Transverse colon (tissue), 4 donors: ENCODE measurements at regions not wholly inside any gene's neighbourhood (a gene's known extent, or its start where the extent isn't known, plus 50 kb on each side); places are given as distances from the start of the nearest gene placed in this dataset.

Experiments used
- POLR2A ChIP-seq: fragments of 450-650 bp; IDR thresholded peaks from one replicate; pipeline ENCODE4 v1.6.1; 2016; ENCODE audit warnings: antibody characterized with exemption, mild to moderate bottlenecking, moderate library complexity
- POLR2AphosphoS5 ChIP-seq, 3 donors: sonication (generic); formaldehyde crosslinking; IDR thresholded peaks; one replicate each; pipeline ENCODE4 v1.6.1; 2016; ENCODE audit warnings: antibody characterized with exemption in 3 of 3
- TF ChIP-seq, protein P1 (sequence below), 5 experiments: fragments of 200-600 bp in 3 of 5; fragments of 450-650 bp in 2 of 5; sonication (generic) in 3 of 5; IDR thresholded peaks; 1 replicate in 2 of 5; 2 replicates in 3 of 5; pipeline ENCODE4 v1.5.1; 2016 to 2017; ENCODE audit warnings: antibody characterized with exemption in 5 of 5, inconsistent platforms in 3 of 5, mild to moderate bottlenecking in 2 of 5, moderate library complexity in 1 of 5

DNA sequence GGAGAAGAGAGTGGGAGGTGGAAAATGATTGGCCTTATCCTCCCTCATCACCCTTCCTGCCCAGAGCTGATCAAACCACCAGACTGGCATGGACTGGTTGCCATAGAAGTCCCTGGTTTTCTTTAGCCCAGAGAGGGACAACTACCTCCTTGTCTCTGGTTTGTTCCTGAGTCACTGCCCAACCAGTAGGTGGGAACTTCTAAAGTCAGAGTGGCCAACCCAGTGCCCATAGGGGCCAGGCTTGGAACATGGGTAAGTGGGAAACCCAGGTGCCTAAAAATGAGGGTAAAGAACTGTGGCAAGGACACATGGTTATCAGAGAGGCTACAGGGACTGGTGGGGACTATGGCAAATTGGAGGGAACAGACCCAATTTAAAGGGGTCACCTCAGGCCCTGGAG, 63.8 kb downstream of the FAM241B start:
- TF ChIP-seq POLR2AphosphoS5 (IDR thresholded peaks at IDR 0.05) (no peak), POLR2A (no peak)
- TF ChIP-seq, protein P1, sequence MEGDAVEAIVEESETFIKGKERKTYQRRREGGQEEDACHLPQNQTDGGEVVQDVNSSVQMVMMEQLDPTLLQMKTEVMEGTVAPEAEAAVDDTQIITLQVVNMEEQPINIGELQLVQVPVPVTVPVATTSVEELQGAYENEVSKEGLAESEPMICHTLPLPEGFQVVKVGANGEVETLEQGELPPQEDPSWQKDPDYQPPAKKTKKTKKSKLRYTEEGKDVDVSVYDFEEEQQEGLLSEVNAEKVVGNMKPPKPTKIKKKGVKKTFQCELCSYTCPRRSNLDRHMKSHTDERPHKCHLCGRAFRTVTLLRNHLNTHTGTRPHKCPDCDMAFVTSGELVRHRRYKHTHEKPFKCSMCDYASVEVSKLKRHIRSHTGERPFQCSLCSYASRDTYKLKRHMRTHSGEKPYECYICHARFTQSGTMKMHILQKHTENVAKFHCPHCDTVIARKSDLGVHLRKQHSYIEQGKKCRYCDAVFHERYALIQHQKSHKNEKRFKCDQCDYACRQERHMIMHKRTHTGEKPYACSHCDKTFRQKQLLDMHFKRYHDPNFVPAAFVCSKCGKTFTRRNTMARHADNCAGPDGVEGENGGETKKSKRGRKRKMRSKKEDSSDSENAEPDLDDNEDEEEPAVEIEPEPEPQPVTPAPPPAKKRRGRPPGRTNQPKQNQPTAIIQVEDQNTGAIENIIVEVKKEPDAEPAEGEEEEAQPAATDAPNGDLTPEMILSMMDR (IDR thresholded peaks at IDR 0.05), result no peak
